OCI-LY1 (cell line): ENCODE measurements at regions not wholly inside any gene's neighbourhood (a gene's known extent, or its start where the extent isn't known, plus 50 kb on each side); places are given as distances from the start of the nearest gene placed in this dataset.

Source experiments
- H2AFZ ChIP-seq: fragments of 200-600 bp; sonication (generic), shearing (Covaris generic); 2 replicates; pipeline ENCODE4 v1.6.0; 2014; ENCODE audit warnings: antibody characterized with exemption, mild to moderate bottlenecking, low read length
- H3F3A ChIP-seq: fragments of 200-600 bp; sonication (generic), shearing (Covaris generic); 2 replicates; pipeline ENCODE4 v1.6.0; 2014; ENCODE audit warnings: mild to moderate bottlenecking, antibody characterized with exemption, low read length, moderate library complexity; ENCODE audit not compliant: insufficient read depth
- H3K27ac ChIP-seq: fragments of 200-600 bp; sonication (generic); 2 replicates; pipeline ENCODE4 v1.5.1; 2014; ENCODE audit warnings: low read length, mixed run types, mild to moderate bottlenecking, low read depth; ENCODE audit not compliant: poor library complexity, severe bottlenecking
- H3K27me3 ChIP-seq: fragments of 200-600 bp; sonication (generic); 2 replicates; pipeline ENCODE4 v1.6.0; 2014; ENCODE audit warnings: antibody characterized with exemption, mild to moderate bottlenecking, low read length, moderate library complexity; ENCODE audit not compliant: insufficient read depth
- H3K36me3 ChIP-seq: fragments of 200-600 bp; sonication (generic); 2 replicates; pipeline ENCODE4 v1.6.1; 2014; ENCODE audit warnings: mild to moderate bottlenecking, antibody characterized with exemption, low read length, moderate library complexity, mixed read lengths; ENCODE audit not compliant: insufficient read depth
- H3K4me1 ChIP-seq: fragments of 200-600 bp; sonication (generic); 2 replicates; pipeline ENCODE4 v1.5.1; 2014; ENCODE audit warnings: mild to moderate bottlenecking, low read length, moderate library complexity; ENCODE audit not compliant: insufficient read depth, severe bottlenecking
- H3K4me2 ChIP-seq: fragments of 200-600 bp; sonication (generic), shearing (Covaris generic); 2 replicates; pipeline ENCODE4 v1.6.1; 2014; ENCODE audit warnings: low read length
- H3K4me3 ChIP-seq: fragments of 200-600 bp; sonication (generic); 2 replicates; pipeline ENCODE4 v1.5.1; 2014; ENCODE audit warnings: low read length, low read depth, mild to moderate bottlenecking, mixed read lengths; ENCODE audit not compliant: poor library complexity, severe bottlenecking
- H3K79me2 ChIP-seq: fragments of 200-600 bp; shearing (Covaris generic); 2 replicates; pipeline ENCODE4 v1.6.1; 2016; ENCODE audit warnings: mixed run types, low read length, mixed read lengths; ENCODE audit not compliant: insufficient read depth
- H3K9ac ChIP-seq: fragments of 200-600 bp; sonication (generic), shearing (Covaris generic); 2 replicates; pipeline ENCODE4 v1.6.1; 2014; ENCODE audit warnings: mild to moderate bottlenecking, low read length, mixed read lengths
- H3K9me2 ChIP-seq: fragments of 200-600 bp; sonication (generic), shearing (Covaris generic); 2 replicates; pipeline ENCODE4 v1.6.1; 2014; ENCODE audit warnings: low read depth, mild to moderate bottlenecking, low read length, mixed read lengths
- H3K9me3 ChIP-seq: fragments of 200-600 bp; shearing (Covaris generic); 2 replicates; pipeline ENCODE4 v1.6.1; 2014; ENCODE audit warnings: low read length, mixed read lengths
- H4K20me1 ChIP-seq: fragments of 200-600 bp; sonication (generic), shearing (Covaris generic); 2 replicates; pipeline ENCODE4 v1.6.0; 2016; ENCODE audit warnings: mild to moderate bottlenecking, low read length; ENCODE audit not compliant: insufficient read depth
- EZH2 ChIP-seq: fragments of 200-600 bp; sonication (generic), shearing (Covaris generic); IDR thresholded peaks from 2 replicates; pipeline ENCODE4 v1.8.0; 2017; ENCODE audit warnings: borderline replicate concordance, mixed run types, mild to moderate bottlenecking, antibody characterized with exemption, low read length, moderate library complexity, mixed read lengths
- TF ChIP-seq, protein P1 (sequence below): fragments of 200-600 bp; sonication (generic), shearing (Covaris generic); IDR thresholded peaks from 2 replicates; pipeline ENCODE4 v1.5.1; 2017; ENCODE audit warnings: mild to moderate bottlenecking, antibody characterized with exemption, low read length, moderate library complexity, mixed read lengths

DNA sequence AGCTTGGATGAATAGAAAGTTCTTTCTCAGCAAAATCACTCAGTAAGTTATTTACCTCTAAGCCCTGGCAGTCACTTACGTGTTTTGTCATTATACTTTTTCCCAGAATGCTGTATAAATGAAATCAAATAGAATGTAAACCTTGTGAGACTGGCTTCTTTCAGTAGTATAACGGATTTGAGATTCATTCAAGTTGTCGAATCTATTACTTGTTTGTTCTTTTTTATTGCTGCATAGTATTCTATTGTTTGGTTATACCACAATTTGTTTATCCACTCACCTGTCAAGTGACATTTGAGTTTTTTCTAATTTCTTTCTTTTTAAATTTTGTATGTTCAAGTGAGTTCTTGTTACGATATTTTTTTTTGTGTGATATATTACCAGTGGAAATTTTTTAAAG, 381.6 kb downstream of the EDEM1 start:
- TF ChIP-seq, protein P1, sequence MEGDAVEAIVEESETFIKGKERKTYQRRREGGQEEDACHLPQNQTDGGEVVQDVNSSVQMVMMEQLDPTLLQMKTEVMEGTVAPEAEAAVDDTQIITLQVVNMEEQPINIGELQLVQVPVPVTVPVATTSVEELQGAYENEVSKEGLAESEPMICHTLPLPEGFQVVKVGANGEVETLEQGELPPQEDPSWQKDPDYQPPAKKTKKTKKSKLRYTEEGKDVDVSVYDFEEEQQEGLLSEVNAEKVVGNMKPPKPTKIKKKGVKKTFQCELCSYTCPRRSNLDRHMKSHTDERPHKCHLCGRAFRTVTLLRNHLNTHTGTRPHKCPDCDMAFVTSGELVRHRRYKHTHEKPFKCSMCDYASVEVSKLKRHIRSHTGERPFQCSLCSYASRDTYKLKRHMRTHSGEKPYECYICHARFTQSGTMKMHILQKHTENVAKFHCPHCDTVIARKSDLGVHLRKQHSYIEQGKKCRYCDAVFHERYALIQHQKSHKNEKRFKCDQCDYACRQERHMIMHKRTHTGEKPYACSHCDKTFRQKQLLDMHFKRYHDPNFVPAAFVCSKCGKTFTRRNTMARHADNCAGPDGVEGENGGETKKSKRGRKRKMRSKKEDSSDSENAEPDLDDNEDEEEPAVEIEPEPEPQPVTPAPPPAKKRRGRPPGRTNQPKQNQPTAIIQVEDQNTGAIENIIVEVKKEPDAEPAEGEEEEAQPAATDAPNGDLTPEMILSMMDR, result no peak
- no peak for TF ChIP-seq EZH2
- Histone ChIP-seq H4K20me1 (no peaks in the 10 kb centered on the region), H3K4me2 (no peak overlapping the region), H3F3A (no peaks in the 10 kb centered on the region), H2AFZ (no peak overlapping the region), H3K4me1 (no peaks in the 10 kb centered on the region), H3K9me3 (no peaks in the 10 kb centered on the region), H3K36me3 (no peaks in the 10 kb centered on the region), H3K27me3 (no peaks in the 10 kb centered on the region), H3K27ac (no peak overlapping the region), H3K79me2 (no peaks in the 10 kb centered on the region), H3K9ac (no peak overlapping the region), H3K9me2 (no peaks in the 10 kb centered on the region), H3K4me3 (no peak overlapping the region)

DNA sequence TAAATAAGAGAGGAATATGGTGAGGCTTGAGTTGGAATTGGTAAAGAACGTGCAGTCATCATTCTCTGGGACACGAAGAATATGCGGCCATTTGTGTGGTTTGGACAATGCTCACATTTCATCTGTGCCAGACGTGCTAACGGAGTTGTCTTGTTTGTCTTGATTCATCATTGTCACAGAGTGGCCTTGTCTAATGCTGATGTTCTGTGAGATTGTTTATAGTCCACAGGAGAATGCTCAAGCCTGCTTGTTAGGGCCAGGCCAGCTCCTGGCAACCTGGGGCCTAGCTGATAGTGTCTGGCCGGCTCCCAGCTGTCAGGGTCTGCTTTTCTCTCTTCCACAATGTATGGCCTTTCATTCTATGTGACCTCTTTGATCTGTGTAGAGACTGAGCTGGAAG, 384.7 kb downstream of the EDEM1 start:
- H3K9ac ChIP-seq, result no peak overlapping the region
- no peak overlapping the region for H2AFZ ChIP-seq
- no peaks in the 10 kb centered on the region for H3K36me3 ChIP-seq

DNA sequence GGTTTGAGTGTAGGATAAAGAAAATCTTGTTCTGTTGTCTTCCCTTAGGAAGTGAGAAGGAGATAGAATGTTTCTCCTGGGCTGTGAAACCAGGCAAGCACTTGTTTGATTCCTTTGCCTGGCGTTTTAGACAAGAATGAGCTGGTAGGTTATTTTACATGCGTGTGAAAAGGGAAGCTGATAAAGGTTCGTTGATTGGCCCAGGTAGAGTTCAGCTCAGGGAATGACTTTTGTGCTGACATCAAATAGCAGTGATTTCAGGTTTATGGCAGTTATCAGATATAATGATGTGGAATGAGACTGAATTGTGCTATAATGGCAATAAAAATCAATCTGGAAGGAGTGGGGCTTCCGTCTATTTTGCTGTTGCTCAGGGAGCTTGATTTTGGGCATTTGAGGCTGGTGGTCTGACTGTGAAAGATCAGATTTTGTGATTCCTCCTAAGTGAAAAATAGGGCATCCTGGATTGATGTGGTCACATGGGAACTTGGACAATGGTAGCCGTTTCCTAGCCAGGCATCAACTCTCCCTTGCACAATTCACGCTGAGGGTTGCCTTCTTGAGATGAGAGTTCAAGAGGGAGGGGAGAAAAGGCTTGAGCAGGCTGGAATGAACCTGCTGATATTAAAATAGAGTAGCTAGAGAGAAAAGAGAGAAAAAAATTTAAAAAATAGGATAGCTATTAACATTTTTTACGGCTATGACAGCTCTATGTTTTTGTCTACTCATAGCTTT, 388.9 kb downstream of the EDEM1 start:
- Histone ChIP-seq H3K79me2 (no peaks in the 10 kb centered on the region), H3K4me3 (no peak overlapping the region), H3K4me2 (no peak overlapping the region), H2AFZ (no peak overlapping the region), H3K9me3 (no peaks in the 10 kb centered on the region), H3K9me2 (no peaks in the 10 kb centered on the region), H3K9ac (no peak overlapping the region), H3K27me3 (no peaks in the 10 kb centered on the region), H3K36me3 (no peaks in the 10 kb centered on the region), H3K27ac (no peak overlapping the region), H4K20me1 (no peaks in the 10 kb centered on the region), H3F3A (no peaks in the 10 kb centered on the region), H3K4me1 (no peaks in the 10 kb centered on the region)
- TF ChIP-seq EZH2, result no peak
- TF ChIP-seq, protein P1, result no peak

More for the DNA sequence above, 384.7 kb downstream of the EDEM1 start:
- no peak for TF ChIP-seq EZH2
- TF ChIP-seq, protein P1, result no peak
- Histone ChIP-seq H3K4me3 (no peak overlapping the region), H3K4me1 (no peaks in the 10 kb centered on the region), H3K4me2 (no peak overlapping the region), H3K27me3 (no peaks in the 10 kb centered on the region), H3K79me2 (no peaks in the 10 kb centered on the region), H3K27ac (no peak overlapping the region), H3K9me2 (no peaks in the 10 kb centered on the region), H3F3A (no peaks in the 10 kb centered on the region), H3K9me3 (no peaks in the 10 kb centered on the region), H4K20me1 (no peaks in the 10 kb centered on the region)
